Activated CD4-positive, CD25-positive, alpha-beta regulatory T cell treated with anti-CD3 and anti-CD28 coated beads, Interleukin-2, amount 50 U/mL, for 24 hours (primary cell): ENCODE measurements at regions not wholly inside any gene's neighbourhood (a gene's known extent, or its start where the extent isn't known, plus 50 kb on each side); places are given as distances from the start of the nearest gene placed in this dataset.
"Not testable (repeated sequence)": the region's sequence is repeated elsewhere in the genome, so short reads cannot be mapped to it uniquely, and the experiment has no call there.

ENCODE experiments used
- ATAC-seq, 2 donors: fragments of 150-1000 bp; cut with Tn5 transposase; one replicate each; pipeline ENCODE4 v1.10.0; 2021; ENCODE audit warnings: mild to moderate bottlenecking in 1 of 2, moderate library complexity in 1 of 2

DNA sequence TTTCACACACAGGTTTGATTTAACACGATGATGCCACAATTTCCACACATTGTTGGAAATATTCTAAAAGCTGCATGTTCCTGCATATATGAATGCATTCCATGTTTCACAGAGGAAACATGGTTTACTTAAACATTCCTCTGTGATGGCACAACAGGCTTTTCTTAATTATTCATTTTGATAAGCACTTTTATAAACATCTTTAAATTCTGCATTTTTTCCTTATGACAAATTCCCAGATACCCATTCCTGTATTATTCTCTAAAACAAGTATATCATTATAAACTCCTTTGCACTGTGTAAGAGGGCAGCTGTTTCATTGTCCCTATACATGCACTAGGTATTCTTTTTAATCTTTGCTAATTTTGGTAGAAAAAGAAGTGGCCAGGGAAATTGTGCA, 532.3 kb downstream of the SOX6 start:
- ATAC-seq, result no peak

DNA sequence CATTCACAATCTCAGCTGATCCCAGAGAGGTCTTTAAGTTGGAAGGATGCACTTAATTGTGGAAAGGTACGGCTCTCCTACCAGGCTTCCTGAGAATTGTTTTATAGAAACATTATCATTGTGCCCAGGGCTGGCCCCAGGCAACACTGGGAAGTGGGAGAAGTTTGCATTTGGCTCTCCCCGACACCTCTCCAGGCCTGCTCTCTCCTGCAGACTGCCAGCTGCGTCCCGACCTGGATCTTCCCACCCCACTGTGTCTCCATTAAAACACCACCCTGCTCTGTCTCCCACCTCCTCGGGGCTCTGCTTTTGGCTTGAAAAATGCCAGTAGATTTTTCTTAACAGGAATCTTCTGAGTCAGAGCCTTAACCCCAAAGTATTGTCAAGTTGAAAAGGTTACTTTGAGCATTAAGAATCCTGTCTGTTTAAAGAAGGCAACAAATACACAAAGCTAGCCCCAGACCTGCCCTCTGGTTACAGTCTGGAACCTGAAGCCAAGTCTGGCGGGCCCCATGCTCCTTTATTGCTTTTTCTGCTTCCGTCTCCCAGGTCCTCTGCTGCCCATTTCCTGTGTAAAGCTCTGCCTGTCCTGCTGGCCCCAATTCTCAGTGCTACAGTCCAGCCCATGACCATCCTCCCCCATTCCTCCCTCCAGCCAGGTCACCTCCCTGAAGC, 530.2 kb downstream of the SOX6 start:
- ATAC-seq, result no peak

GRCh38 chr11:15826826-15827225, 529.5 kb downstream of the SOX6 start:
- no peak for ATAC-seq

GRCh38 chr11:15828215-15828853, 528.0 kb downstream of the SOX6 start:
- no peak for ATAC-seq

GRCh38 chr11:15829312-15829711, 527.0 kb downstream of the SOX6 start:
- no peak for ATAC-seq

- no peak for ATAC-seq
Measured at GRCh38 chr11:15830741-15831428, 525.5 kb downstream of the SOX6 start.

- ATAC-seq, result no peak
Measured at GRCh38 chr11:15835788-15836411, 520.4 kb downstream of the SOX6 start.

DNA sequence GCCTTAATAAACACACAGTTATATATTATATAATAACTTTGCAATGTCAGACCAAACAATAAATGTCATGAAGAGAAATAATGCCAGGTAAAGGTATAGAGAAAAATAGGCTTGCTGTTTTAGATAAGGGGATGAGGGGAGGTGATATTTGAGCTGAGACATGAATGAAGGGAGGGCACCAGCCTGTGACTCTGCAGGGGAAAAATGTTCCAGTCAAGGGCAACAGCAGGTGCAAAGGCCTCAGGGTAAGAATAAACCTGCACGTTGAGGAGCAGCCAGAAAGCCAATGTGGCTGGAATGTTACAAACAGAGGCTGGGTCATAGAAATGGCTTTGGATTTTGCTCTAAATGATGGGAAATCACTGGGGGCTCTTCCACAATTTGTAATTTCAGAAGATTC, 519.6 kb downstream of the SOX6 start:
- ATAC-seq, result no peak

DNA sequence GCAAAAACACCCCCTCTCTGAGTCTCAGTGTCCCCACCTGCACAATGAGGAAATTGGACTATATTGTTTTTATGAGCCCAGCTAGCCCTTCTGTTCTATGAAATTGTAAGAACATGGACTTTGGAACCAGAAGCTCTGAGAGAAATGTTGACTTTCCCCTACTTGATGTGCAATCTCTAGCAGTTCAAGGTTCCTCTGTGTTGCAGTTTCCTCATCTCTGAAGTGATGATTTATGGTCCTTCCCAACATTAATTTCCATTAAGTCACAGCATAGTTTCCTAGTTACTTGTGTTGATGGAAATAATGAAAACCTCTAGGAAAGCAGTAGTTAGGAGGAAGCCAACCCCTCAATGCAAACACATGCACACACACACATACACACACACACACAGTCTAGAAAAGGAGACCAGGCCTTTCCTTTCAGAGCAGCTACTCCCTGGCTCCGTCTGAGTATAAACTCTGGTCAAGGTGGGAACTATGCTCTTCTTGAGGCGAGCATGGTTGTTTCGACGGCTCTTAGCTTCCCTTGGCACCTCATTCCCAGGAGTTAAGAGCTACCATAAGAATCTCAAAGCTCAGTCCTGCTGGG, 518.4 kb downstream of the SOX6 start:
- ATAC-seq, result no peak

DNA sequence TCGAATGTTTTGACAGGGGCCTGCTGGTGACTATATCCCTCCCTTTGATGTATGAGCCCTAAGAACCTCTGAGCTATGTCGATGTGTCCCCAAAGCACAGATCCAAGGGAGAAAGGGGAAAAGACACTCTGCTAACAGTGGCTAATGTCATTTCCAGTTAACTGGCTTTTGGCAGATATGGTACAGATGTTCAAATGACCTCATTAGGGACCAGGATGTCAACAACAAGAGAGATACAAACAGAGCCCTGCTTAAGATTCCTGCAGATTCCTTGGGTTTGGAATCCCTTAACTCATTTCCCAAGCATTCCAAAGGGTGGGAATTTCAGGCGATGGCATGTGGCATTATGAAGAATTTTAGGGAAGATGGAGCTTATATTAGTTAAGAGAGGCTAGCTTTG, 517.3 kb downstream of the SOX6 start:
- no peak for ATAC-seq

GRCh38 chr11:15840966-15841365, 515.4 kb downstream of the SOX6 start:
- ATAC-seq, result no peak

GRCh38 chr11:15841931-15842740, 514.2 kb downstream of the SOX6 start:
- ATAC-seq, result no peak

DNA sequence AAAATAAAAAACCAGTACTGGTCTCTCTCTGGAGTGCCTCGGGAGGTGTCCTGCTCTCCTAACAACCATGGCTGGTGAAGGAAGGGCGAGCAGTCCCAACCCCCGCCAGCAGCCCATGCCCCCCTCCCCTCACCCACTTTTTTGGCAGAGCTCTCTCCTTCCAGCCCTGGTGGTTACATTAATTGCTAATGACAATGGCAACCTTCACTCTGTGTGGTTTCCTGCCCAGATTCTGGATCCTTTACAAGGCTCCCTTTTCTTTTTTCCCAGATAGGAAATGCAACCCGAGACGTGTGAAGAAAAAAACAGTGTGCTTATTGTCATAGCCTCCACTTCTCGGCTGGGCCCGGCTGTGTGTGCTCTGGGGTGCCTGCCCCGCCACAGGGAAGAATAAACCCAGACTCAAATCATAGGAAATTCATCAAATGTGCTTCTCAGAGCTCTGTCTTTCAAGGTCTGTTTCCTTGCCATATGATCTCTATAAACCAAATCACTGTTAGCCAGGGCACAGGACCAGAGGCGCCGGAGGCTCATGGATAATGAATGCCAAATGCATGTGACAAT, 513.0 kb downstream of the SOX6 start:
- ATAC-seq, result no peak

DNA sequence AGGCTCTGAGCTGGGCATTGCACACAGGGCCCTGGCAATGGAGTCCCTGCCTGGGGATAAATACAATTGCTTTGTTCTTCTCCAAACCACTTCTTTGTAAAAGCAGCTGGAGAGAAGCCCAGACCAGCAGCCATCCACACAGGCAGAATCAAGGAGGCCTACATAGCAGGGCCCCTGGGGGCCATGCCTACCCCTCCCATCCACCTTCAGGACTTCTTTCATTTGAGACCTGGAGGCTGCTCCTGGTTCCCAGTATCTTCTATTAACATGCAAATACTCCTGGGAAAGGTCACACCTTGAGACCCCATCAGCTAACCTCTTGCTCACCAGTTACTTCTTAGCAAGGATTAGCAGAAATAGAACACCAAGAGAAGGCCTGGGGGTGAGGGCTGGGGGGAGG, 511.1 kb downstream of the SOX6 start:
- ATAC-seq, result no peak

- no peak for ATAC-seq
Measured at GRCh38 chr11:15848631-15849168, 507.6 kb downstream of the SOX6 start.

GRCh38 chr11:15849257-15849656, 507.1 kb downstream of the SOX6 start:
- ATAC-seq, result no peak

GRCh38 chr11:15850335-15850734, 506.0 kb downstream of the SOX6 start:
- not testable (repeated sequence) for ATAC-seq

GRCh38 chr11:15851051-15851498, 505.3 kb downstream of the SOX6 start:
- no peak for ATAC-seq

GRCh38 chr11:15852179-15852578, 504.2 kb downstream of the SOX6 start:
- ATAC-seq, result no peak

- no peak for ATAC-seq
Measured at GRCh38 chr11:15854245-15854644, 502.1 kb downstream of the SOX6 start.

DNA sequence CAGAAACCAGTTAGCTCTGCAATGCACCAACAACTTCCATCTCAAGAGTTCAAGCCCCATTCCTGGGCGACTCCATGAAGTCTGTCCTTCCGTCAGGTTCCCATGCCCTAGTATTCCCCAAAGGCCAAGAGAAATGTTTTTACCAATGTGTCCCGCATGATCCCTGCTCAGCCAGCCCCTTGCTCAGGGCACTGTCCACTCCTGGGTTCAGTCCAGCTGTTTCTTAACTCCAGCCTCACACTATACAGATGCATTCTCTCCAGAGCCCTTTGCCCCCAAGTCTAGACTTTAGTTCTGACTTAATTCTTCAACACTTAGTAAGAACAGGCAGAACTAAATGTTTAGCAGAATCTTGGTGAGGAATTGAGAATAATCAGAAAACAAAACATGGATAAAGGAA, 497.5 kb downstream of the SOX6 start:
- ATAC-seq, result no peak

- ATAC-seq, result no peak
Measured at GRCh38 chr11:15859411-15859810, 496.9 kb downstream of the SOX6 start.
